GM23338 (cell line): ENCODE measurements at regions not wholly inside any gene's neighbourhood (a gene's known extent, or its start where the extent isn't known, plus 50 kb on each side); places are given as distances from the start of the nearest gene placed in this dataset.

Source experiments
- ETS1 ChIP-seq: IDR thresholded peaks from 2 replicates; pipeline ENCODE4 v1.6.1; 2016; ENCODE audit warnings: antibody characterized with exemption
- EZH2 ChIP-seq: fragments of 200-600 bp; sonication (generic); IDR thresholded peaks from one replicate; pipeline ENCODE4 v1.8.0; 2017; ENCODE audit warnings: antibody characterized with exemption, mild to moderate bottlenecking, low read depth; ENCODE audit not compliant: unreplicated experiment
- ZNF331 ChIP-seq: fragments of 250-450 bp; sonication (Bioruptor Pico); IDR thresholded peaks from 2 replicates; pipeline ENCODE4 v1.5.0; 2020; ENCODE audit warnings: low read depth, mild to moderate bottlenecking, moderate library complexity
- TF ChIP-seq, protein P1 (sequence below), 2 experiments: fragments of 200-600 bp in 1 of 2; sonication (generic) in 1 of 2; conservative IDR thresholded peaks; 2 replicates each; pipeline versions ENCODE4 v1.5.1 to v1.6.1; 2016 to 2017; ENCODE audit warnings: antibody characterized with exemption in 2 of 2, low read depth in 2 of 2, mild to moderate bottlenecking in 2 of 2, moderate library complexity in 1 of 2

GRCh38 chr18:61694236-61694635 lies 198.6 kb downstream of the RNF152 start:
- TF ChIP-seq, protein P1, sequence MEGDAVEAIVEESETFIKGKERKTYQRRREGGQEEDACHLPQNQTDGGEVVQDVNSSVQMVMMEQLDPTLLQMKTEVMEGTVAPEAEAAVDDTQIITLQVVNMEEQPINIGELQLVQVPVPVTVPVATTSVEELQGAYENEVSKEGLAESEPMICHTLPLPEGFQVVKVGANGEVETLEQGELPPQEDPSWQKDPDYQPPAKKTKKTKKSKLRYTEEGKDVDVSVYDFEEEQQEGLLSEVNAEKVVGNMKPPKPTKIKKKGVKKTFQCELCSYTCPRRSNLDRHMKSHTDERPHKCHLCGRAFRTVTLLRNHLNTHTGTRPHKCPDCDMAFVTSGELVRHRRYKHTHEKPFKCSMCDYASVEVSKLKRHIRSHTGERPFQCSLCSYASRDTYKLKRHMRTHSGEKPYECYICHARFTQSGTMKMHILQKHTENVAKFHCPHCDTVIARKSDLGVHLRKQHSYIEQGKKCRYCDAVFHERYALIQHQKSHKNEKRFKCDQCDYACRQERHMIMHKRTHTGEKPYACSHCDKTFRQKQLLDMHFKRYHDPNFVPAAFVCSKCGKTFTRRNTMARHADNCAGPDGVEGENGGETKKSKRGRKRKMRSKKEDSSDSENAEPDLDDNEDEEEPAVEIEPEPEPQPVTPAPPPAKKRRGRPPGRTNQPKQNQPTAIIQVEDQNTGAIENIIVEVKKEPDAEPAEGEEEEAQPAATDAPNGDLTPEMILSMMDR (conservative IDR thresholded peaks at IDR 0.05; ENCODE audit: low read depth in 2 of 2) = no peak
- TF ChIP-seq EZH2 (no peak), ZNF331 (CRISPR knock-in tag) (no peak), ETS1 (no peak)
